ENCODE measurements at regions not wholly inside any gene's neighbourhood (a gene's known extent, or its start where the extent isn't known, plus 50 kb on each side); places are given as distances from the start of the nearest gene placed in this dataset.
"Not testable (repeated sequence)": the region's sequence is repeated elsewhere in the genome, so short reads cannot be mapped to it uniquely, and the experiment has no call there.

DNA sequence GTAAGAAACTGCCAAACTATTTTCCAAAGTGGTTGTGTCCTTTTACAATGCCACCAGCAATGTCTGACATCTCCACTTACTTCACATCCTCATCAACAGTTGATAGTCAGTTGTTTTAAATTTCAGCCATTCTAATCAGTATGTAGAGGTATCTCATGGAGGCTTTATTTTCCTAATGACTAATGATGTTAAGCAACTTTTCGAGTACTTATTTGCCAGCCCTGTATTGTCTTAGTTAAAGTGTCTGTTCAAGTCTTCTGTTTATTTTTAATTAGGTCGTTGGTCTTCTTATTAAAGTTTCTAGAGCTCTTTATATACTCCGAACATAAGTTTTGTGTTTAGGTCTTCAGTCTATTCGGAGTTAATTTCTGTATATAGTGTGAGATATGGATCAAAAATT, 54.9 kb upstream of the NBPF12 start:
- CTCF ChIA-PET; DNase-seq (ENCODE audit: extremely low spot score); POLR2A ChIA-PET: not testable (repeated sequence)

DNA sequence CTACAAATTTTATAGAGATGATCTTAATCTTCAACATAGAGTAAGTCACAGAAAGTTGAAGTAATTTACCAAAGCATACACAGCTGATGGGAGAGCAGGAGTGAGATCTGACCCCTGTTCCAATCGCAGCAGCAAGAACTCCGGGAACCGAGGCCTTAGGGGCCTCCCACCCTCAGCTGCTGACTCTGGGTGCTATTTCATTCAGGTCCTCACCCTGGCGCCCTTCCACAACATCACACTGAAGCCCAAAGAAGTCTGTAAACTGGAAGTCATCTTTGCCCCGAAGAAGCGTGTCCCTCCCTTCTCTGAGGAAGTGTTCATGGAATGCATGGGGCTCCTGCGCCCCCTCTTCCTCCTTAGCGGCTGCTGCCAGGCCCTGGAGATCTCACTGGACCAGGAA, 57.0 kb upstream of the NBPF12 start:
- POLR2A ChIA-PET; DNase-seq (ENCODE audit: extremely low spot score); CTCF ChIA-PET: not testable (repeated sequence)

DNA sequence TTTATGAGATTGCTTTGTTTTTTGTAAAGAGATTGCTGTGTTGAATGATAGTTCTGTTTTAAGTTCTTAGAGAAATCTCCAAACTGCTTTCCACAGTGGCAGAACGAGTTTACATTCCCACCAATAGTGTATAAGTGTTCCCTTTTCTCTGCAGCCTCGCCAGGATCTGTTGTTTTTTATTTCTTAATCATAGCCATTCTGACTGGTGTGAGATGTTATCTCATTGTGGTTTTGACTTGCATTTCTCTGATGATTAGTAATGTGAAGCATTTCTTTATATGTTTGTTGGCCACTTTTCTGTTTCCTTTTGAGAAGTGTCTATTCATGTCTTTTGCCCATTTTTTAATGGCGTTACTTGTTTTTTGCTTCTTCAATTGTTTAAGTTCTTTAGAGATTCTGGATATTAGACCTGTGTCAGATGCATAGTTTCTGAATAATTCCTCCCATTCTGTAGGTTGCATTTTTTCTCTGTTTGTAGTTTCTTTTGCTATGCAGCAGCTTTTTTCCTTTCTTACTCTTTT, 74.3 kb upstream of the NBPF12 start:
- DNase-seq (ENCODE audit: extremely low spot score); CTCF ChIA-PET; POLR2A ChIA-PET: not testable (repeated sequence)

DNA sequence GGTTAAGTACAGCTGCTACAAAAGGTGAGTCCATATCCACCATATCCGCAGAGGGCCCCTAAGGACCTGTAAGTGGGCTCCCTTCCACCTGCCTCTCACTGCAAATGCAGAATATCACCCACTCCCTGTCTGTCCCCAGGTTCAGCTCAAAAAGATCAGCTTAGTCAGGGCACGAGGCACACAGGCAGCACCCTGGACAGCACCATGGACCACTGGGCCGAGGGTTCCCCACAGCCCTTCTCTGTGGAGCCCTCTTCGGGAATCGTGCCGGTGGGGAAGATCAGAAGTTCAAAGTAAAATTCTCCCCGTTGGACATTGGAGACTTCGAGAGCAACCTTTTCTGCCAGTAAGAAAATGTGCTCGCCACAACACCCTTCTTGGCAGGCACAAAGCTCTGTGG, 85.0 kb upstream of the NBPF12 start:
- CTCF ChIA-PET; POLR2A ChIA-PET; DNase-seq (ENCODE audit: extremely low spot score): not testable (repeated sequence)

DNA sequence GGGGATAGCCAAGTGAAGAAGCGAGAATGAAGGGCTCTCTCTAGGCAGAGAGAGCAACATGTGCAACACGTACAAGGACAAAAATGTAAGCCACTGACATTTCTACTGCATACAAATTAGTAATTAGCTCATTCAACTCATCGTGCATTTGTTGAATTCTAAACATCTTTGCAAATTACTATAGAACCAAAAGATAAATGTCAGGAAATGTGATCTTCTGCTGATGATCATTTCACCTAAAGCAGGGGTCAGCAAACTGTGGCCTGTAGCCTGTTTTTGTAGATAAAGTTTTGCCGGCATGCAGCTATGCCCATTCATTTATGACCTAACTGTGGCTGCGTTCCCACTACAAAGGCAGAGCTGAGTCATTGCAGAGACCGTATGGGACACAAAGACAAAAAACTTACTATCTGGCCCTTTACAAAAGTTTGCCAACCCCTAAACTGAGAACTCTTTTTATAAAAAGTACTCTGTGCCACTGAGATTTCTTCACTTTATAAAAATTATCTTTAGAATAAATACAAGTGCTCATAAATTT, 87.7 kb upstream of the NBPF12 start:
- DNase-seq (ENCODE audit: extremely low spot score); CTCF ChIA-PET: not testable (repeated sequence)

DNA sequence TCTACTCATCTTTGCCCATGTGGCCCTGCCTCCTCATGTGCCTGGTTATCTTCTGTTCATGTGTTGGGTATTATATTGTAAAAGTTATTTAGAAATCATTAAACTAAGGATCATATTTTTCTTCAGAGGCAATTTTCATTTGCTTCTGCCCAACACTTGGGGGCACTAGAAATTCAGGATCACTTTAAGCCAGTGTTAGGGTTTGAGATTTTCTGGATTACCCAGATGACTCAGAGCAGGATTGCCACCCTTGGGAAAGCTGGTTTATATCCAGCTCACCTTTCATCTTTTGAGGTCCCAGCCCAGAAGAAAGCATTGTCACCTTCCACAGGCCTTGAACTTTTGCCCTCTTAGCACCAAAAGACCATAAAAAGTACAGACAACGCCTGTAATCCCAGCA, 99.4 kb upstream of the NBPF12 start:
- DNase-seq (ENCODE audit: extremely low spot score); POLR2A ChIA-PET: not testable (repeated sequence)
- CTCF ChIA-PET, result interaction anchor here (0.6 kb wide), 1 partner anchor 285 kb away, joined by 3 read pairs; no protein-coding TSS in a partner anchor

More for the DNA sequence above, 87.7 kb upstream of the NBPF12 start:
- POLR2A ChIA-PET, result not testable (repeated sequence)

DNA sequence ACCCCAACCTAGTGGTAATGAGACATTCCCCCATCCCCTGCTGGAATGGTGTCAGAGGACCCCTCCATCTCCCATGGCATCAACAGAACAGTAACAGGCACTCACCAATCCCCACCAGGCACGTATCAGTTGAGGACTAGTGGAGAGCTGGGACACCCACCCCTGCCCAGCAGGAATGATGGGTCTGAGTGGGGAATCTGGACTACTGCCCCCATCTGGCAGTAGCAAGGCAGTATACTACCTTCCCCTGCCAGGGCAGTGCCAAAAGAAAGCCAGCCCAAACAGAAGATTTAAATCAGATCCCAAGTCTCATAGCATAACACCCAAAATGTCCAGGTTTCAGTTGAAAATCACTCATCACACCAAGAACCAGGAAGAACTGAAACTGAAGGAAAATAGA, 111.2 kb upstream of the NBPF12 start:
- CTCF ChIA-PET; DNase-seq (ENCODE audit: extremely low spot score); POLR2A ChIA-PET: not testable (repeated sequence)

DNA sequence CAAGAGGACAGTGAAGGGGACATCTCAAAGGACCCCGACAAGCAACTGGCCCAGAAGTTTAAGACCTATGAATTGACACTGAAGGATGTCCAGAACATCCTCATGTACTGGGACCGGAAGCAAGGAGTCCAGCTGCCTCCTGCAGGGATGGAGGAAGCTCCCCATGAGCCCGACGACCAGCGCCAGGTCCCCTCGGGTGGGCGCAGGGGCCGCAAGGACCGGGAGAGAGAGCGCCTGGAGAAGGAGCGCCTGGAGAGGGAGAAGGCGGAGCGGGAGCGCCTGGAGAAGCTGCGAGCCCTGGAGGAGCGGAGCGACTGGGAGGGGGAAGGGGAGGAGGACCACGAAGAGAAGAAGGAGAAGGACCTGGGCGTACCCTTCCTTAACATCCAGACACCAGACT, 143.9 kb upstream of the NBPF12 start:
- CTCF ChIA-PET; POLR2A ChIA-PET; DNase-seq (ENCODE audit: extremely low spot score): not testable (repeated sequence)

DNA sequence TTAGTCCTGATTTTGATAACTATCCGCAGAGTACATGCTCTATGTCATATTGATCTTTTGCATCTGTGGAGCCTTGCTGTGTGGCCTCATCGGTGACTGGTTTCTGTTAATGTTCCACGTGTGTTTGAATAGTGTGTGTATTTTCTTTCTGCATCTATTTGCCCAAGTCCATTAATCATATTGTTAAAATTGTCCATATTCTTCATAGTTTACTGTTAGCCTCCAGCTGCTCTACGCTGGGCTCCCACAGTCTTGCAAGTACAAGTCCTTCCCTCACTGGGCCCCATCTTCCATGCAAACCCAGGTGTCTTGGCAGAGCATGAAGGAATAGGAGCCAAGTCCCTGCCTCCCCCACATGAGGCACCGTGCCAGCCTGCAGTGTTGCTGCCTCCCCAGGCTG, 145.4 kb upstream of the NBPF12 start:
- POLR2A ChIA-PET; DNase-seq (ENCODE audit: extremely low spot score); CTCF ChIA-PET: not testable (repeated sequence)

DNA sequence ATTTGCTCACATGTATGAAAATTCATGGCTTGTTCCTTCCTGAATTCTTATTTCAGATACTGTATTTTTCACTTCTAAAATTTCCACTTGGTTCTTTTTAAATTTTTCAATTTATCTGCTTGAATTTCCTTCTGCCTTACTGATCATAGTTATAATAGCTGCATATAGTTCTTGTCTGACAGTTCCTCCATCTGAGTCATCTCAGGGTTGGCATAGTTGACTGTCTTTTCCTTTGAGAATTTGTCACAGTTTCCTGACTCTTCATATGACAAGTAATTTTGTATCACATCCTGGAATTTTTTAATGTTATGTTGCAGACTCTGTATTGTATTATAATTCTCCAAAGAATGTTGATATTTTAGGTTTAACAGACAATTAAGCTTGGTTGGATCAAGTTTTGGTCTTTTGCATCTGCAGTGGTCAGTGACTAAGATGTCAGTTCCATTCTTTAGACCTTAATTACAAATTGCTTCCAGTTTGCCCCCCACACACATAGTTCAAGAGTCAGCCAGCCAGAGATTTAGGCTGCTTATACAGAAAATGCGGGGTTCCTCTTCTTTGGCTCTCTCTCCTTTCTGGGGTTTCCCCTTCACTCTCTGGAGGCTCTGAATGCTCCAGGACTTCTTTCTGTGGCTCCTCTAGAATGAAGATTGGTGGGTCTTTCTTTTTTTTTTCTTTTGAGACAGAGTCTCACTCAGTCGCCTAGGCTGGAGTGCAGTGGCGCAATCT, 153.7 kb upstream of the NBPF12 start:
- DNase-seq (ENCODE audit: extremely low spot score); POLR2A ChIA-PET; CTCF ChIA-PET: not testable (repeated sequence)

DNA sequence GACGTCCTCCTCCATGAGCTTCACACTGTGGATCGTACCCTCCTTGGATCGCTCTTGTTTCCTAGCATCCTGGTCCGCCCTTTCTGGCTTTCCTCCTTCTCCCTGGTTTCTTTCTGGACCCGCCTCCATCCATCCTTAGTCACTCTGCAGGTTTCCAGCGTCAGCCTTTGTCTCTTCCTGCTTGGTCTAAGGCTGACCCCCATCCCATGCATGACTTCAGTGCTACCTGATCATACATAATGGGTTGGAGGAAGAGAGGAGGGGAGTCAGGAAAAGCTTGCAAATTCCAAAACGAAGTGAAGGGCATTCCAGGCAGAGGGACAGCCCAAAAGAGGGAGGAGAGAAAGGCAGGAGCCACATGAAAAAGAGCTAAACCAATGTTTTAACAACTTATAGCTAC, 156.9 kb upstream of the NBPF12 start:
- CTCF ChIA-PET; POLR2A ChIA-PET; DNase-seq (ENCODE audit: extremely low spot score): not testable (repeated sequence)

DNA sequence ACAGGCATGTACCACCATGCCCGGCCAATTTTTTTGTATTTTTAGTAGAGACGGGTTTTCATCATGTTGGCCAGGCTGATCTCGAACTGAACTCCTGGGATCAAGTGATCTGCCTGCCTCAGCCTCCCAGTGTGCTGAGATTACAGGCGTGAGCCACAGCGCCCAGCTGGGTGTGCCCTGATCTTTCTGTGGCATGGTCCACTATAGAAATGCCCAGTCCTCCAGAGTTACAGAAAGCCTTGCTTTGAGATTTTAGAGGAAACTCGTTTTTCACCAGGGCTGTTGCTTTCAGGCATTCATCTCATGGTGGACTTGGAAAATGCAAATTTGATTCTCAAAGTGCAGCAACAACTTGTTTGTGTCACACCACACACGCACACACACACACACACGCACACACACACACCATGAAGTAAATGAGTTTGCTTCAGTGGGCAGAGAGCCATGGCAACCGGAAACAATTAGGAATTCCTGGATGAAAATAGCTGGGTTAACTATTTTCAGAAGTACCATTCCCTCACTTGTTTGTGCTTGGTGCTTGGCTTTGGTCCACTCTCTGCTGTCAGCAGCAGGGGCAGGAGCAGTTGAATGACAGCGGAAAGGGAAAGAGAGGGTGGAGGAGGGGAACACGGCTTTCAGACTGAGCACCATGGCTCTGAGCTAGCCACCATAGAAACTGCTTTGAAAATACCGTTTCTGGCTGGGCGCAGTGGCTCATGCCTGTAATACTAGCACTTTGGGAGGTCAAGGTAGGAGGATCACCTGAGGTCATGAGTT, 160.1 kb upstream of the NBPF12 start:
- DNase-seq (ENCODE audit: extremely low spot score); POLR2A ChIA-PET; CTCF ChIA-PET: not testable (repeated sequence)

DNA sequence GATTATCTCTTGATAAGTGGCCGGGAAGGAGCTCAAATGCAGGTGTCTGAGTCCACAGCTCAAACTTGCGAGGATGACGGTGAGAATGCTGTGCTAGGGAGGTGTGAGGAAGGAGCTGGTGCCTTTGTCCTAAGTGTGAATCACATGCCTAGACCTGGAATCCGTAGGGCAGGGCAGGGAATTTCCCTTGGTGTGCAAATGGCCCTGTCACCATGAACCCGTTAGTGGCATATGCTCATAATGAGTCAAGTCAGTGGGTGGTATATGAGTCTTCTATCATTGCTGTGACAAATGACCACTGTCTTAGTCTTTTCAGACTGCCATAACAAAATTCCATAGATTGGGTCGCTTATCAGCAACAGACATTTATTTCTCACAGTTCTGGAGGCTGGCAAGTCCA, 163.1 kb upstream of the NBPF12 start:
- POLR2A ChIA-PET; DNase-seq (ENCODE audit: extremely low spot score); CTCF ChIA-PET: not testable (repeated sequence)

DNA sequence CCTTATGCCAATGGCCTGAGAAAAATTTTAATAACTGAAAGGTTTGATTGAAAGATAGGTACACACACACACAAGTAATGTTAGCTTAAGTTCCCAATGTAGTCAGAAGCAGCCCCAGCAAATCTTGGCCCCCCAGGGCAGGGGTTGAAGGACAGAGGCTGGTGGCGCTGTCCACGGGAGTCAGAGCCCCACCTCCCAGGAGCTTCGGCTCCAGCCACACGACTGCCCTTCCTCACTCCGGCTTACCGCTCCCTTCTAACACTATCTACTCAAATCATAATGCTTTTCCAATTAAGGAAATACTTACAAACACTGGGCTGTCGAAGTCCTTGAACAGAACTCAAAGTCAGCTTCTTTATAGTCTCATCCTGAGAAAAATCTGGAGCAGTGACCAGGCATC, 163.9 kb upstream of the NBPF12 start:
- DNase-seq (ENCODE audit: extremely low spot score); POLR2A ChIA-PET; CTCF ChIA-PET: not testable (repeated sequence)

DNA sequence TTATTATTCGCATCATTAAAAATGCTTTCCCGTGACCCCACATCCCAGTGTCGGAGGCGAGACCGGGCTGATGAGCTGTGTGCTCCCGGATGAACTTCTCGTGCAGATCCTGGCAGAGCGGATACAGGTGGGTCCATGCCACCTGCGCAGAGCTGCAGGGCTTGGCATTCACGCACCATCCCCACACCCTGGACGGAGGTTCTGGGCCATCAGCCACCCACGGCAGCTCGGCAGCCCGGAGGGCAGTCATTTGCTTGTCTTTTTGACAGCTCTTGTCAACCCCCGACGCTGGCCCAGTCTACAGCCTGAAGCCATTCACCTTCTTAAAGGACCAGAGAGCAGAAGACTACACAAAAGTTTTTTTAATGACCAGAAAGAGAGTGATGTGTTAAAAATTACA, 166.7 kb upstream of the NBPF12 start:
- DNase-seq (ENCODE audit: extremely low spot score); POLR2A ChIA-PET; CTCF ChIA-PET: not testable (repeated sequence)

DNA sequence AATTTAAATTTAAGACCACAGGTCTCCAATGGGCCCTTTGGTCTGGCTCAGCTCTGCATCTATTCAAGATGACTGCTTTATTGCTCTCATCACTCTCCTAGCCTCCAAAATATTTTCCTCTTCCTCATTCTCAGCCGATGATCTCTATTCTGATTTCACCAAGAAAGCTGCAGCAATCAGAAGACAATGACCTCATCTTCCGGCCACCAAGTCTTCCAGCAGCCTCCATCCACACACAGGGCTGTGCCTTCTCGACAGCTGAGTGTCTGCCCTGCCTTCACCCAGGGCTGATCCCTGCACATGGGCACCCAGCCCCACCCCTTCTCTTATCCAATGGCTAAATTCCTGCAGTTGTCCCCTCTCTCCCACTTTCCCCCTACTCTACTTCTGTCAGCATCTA, 167.1 kb upstream of the NBPF12 start:
- DNase-seq (ENCODE audit: extremely low spot score); CTCF ChIA-PET; POLR2A ChIA-PET: not testable (repeated sequence)

DNA sequence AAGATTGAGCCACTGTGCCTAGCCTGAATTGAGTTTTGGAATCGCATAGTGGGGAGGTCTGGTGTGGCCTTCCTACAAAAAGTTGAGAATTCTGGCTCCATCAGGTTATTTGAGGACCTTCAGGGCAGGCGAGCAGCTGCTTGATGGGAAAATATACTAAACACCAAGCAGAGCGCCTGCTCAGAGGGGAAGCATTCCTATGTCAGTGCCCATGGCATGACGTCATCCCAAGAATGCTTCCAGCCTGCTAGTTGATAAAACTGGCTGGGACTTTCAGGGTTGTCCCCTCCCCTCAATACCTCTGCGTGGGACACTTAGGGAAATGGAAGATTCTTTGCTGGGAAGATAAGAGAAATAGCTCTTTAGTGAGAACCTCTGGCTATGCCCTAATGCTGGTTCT, 174.9 kb upstream of the NBPF12 start:
- DNase-seq (ENCODE audit: extremely low spot score); POLR2A ChIA-PET; CTCF ChIA-PET: not testable (repeated sequence)

DNA sequence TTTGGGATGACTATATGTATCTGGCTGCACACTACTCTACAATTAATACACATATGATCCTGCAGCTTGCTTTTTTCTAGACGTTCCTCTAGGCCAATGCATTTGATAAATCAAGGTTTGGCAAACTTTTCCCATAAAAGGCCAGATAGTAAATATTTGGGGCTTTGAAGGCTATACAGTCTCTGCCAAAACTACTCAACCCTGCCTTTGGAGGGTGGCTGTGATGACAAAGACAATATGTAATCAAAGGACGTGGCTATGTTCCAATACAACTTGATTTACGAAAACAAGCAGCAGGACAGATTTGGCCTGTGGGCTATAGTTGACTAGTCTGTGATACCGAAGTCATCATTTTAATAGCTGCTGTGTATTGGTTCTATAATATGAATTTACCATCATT, 181.3 kb upstream of the NBPF12 start:
- POLR2A ChIA-PET; DNase-seq (ENCODE audit: extremely low spot score); CTCF ChIA-PET: not testable (repeated sequence)

DNA sequence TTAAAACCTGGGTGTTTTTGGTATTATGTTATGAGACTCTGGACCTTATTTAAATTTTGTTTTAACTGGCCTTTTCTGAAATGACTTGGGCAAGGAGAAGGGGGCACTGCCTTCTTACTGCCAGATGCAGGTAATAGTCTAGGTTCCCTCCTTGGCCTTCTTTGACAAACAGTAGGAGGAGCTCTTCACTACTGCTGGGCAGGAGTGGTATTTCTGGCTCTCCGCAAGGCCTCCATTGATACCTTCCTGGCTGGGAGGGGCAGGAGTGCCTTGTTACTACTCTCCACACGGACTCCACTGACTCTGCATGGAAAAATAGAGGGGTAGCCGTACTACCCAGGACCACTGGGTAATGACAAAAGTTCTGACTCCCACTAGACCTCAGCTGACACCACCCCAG, 189.4 kb upstream of the NBPF12 start:
- CTCF ChIA-PET; DNase-seq (ENCODE audit: extremely low spot score); POLR2A ChIA-PET: not testable (repeated sequence)
